Tibial nerve (tissue), 3 donors: ENCODE measurements at regions not wholly inside any gene's neighbourhood (a gene's known extent, or its start where the extent isn't known, plus 50 kb on each side); places are given as distances from the start of the nearest gene placed in this dataset.

ENCODE experiments used
- POLR2A ChIP-seq, 2 donors: fragments of 450-650 bp; IDR thresholded peaks; one replicate each; pipeline ENCODE4 v1.6.1; 2017; ENCODE audit warnings: antibody characterized with exemption in 2 of 2, mild to moderate bottlenecking in 2 of 2, moderate library complexity in 2 of 2
- TF ChIP-seq, protein P1 (sequence below), 5 experiments: fragments of 200-600 bp in 3 of 5; fragments of 450-650 bp in 2 of 5; sonication (generic) in 3 of 5; IDR thresholded peaks; one replicate each; pipeline ENCODE4 v1.5.1; 2016 to 2019; ENCODE audit warnings: antibody characterized with exemption in 5 of 5, mild to moderate bottlenecking in 3 of 5, moderate library complexity in 2 of 5

DNA sequence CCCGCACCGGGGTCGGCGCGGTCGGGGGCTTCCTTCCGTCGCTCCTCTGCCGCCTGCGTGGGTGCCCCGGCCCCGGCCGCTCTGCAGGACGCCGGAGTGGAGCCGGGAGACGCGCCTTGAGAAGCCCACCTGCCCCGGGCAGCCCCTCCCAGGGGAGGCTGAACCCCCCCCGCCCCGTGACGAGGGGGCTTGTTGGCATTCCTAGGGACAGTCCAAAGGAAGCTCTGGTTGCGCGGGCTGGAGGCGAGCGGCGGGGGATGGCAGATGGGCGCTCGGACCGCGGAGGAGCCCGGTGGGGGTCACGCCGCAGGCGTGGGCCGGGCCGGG is 133.5 kb upstream of the MGAT5 start:
- TF ChIP-seq, protein P1, sequence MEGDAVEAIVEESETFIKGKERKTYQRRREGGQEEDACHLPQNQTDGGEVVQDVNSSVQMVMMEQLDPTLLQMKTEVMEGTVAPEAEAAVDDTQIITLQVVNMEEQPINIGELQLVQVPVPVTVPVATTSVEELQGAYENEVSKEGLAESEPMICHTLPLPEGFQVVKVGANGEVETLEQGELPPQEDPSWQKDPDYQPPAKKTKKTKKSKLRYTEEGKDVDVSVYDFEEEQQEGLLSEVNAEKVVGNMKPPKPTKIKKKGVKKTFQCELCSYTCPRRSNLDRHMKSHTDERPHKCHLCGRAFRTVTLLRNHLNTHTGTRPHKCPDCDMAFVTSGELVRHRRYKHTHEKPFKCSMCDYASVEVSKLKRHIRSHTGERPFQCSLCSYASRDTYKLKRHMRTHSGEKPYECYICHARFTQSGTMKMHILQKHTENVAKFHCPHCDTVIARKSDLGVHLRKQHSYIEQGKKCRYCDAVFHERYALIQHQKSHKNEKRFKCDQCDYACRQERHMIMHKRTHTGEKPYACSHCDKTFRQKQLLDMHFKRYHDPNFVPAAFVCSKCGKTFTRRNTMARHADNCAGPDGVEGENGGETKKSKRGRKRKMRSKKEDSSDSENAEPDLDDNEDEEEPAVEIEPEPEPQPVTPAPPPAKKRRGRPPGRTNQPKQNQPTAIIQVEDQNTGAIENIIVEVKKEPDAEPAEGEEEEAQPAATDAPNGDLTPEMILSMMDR (IDR thresholded peaks at IDR 0.05): no peak
- no peak for TF ChIP-seq POLR2A (IDR thresholded peaks at IDR 0.05)
